ENCODE measurements at regions not wholly inside any gene's neighbourhood (a gene's known extent, or its start where the extent isn't known, plus 50 kb on each side); places are given as distances from the start of the nearest gene placed in this dataset.

- Histone ChIP-seq H3K9me3 (ENCODE audit: low read depth, low read length, poor library complexity, severe bottlenecking) (no peaks in the 10 kb centered on the region), H3K27ac (ENCODE audit: low read depth, low read length, poor library complexity, severe bottlenecking) (no peak overlapping the region), H3K27me3 (replicated peaks; ENCODE audit: insufficient read depth, low read depth, low read length, poor library complexity) (peaks cover 8% of the 10 kb centered on the region), H3K4me1 (ENCODE audit: insufficient read depth, low read length, poor library complexity, severe bottlenecking) (no peaks in the 10 kb centered on the region), H3K36me3 (ENCODE audit: insufficient read depth, low read length, poor library complexity, severe bottlenecking) (no peaks in the 10 kb centered on the region), H3K4me3 (ENCODE audit: low read depth, low read length, poor library complexity, severe bottlenecking) (no peak overlapping the region)
- TF ChIP-seq EZH2 (IDR thresholded peaks at IDR 0.05; ENCODE audit: borderline replicate concordance, low read depth, low read length, poor library complexity, severe bottlenecking): no peak
- TF ChIP-seq CTCF (conservative IDR thresholded peaks at IDR 0.05; ENCODE audit: low read depth, low read length): no peak
- ChIA-PET POLR2A (ENCODE audit: low non-redundant PET) (no interaction called here), CTCF (no interaction called here)
- DNase-seq (ENCODE audit: low spot score): peak; percentile 2
- no TSS peak for BruUV-seq (replicated peaks)
- intact Hi-C loops (cut with micrococcal nuclease; ENCODE audit: unreplicated experiment): no loop called here
Observed at GRCh38 chr3:137511655-137512054, 252.5 kb upstream of the SOX14 start.

- Histone ChIP-seq H3K27me3 (replicated peaks; ENCODE audit: insufficient read depth, low read depth, low read length, poor library complexity) (peaks cover 3% of the 10 kb centered on the region), H3K4me3 (ENCODE audit: low read depth, low read length, poor library complexity, severe bottlenecking) (no peak overlapping the region), H3K36me3 (ENCODE audit: insufficient read depth, low read length, poor library complexity, severe bottlenecking) (no peaks in the 10 kb centered on the region), H3K27ac (ENCODE audit: low read depth, low read length, poor library complexity, severe bottlenecking) (no peak overlapping the region), H3K9me3 (ENCODE audit: low read depth, low read length, poor library complexity, severe bottlenecking) (no peaks in the 10 kb centered on the region), H3K4me1 (ENCODE audit: insufficient read depth, low read length, poor library complexity, severe bottlenecking) (no peaks in the 10 kb centered on the region)
- TF ChIP-seq EZH2 (IDR thresholded peaks at IDR 0.05; ENCODE audit: borderline replicate concordance, low read depth, low read length, poor library complexity, severe bottlenecking) (no peak), CTCF (conservative IDR thresholded peaks at IDR 0.05; ENCODE audit: low read depth, low read length) (0 out of 2 replicates have a peak, but pooled peaks have one; percentile 20)
- ChIA-PET CTCF (no interaction called here), POLR2A (ENCODE audit: low non-redundant PET) (no interaction called here)
- no peak for DNase-seq (ENCODE audit: low spot score)
- no TSS peak for BruUV-seq (replicated peaks)
- intact Hi-C loops (cut with micrococcal nuclease; ENCODE audit: unreplicated experiment): no loop called here
Observed at GRCh38 chr3:137514853-137515252, 249.3 kb upstream of the SOX14 start.

- CTCF ChIA-PET: no interaction called here
- Histone ChIP-seq H3K27ac (ENCODE audit: low read depth, low read length, poor library complexity, severe bottlenecking) (no peak overlapping the region), H3K4me1 (ENCODE audit: insufficient read depth, low read length, poor library complexity, severe bottlenecking) (no peaks in the 10 kb centered on the region), H3K36me3 (ENCODE audit: insufficient read depth, low read length, poor library complexity, severe bottlenecking) (no peaks in the 10 kb centered on the region), H3K9me3 (ENCODE audit: low read depth, low read length, poor library complexity, severe bottlenecking) (no peaks in the 10 kb centered on the region), H3K4me3 (ENCODE audit: low read depth, low read length, poor library complexity, severe bottlenecking) (no peak overlapping the region), H3K27me3 (replicated peaks; ENCODE audit: insufficient read depth, low read depth, low read length, poor library complexity) (peaks cover 3% of the 10 kb centered on the region)
- POLR2A ChIA-PET (ENCODE audit: low non-redundant PET): no interaction called here
- BruUV-seq (replicated peaks): no TSS peak
- intact Hi-C loops (cut with micrococcal nuclease; ENCODE audit: unreplicated experiment): no loop called here
- no peak for DNase-seq (ENCODE audit: low spot score)
- TF ChIP-seq EZH2 (IDR thresholded peaks at IDR 0.05; ENCODE audit: borderline replicate concordance, low read depth, low read length, poor library complexity, severe bottlenecking): no peak
Observed at GRCh38 chr3:137519602-137520001, 244.5 kb upstream of the SOX14 start.

GRCh38 chr3:137524751-137525150 is 239.4 kb upstream of the SOX14 start:
- no TSS peak for BruUV-seq (replicated peaks)
- Histone ChIP-seq H3K27me3 (replicated peaks; ENCODE audit: insufficient read depth, low read depth, low read length, poor library complexity) (peaks cover 7% of the 10 kb centered on the region), H3K36me3 (ENCODE audit: insufficient read depth, low read length, poor library complexity, severe bottlenecking) (no peaks in the 10 kb centered on the region), H3K4me3 (ENCODE audit: low read depth, low read length, poor library complexity, severe bottlenecking) (no peak overlapping the region), H3K27ac (ENCODE audit: low read depth, low read length, poor library complexity, severe bottlenecking) (no peak overlapping the region), H3K9me3 (ENCODE audit: low read depth, low read length, poor library complexity, severe bottlenecking) (no peaks in the 10 kb centered on the region), H3K4me1 (ENCODE audit: insufficient read depth, low read length, poor library complexity, severe bottlenecking) (no peaks in the 10 kb centered on the region)
- ChIA-PET CTCF (no interaction called here), POLR2A (ENCODE audit: low non-redundant PET) (no interaction called here)
- intact Hi-C loops (cut with micrococcal nuclease; ENCODE audit: unreplicated experiment): no loop called here
- DNase-seq (ENCODE audit: low spot score): no peak
- TF ChIP-seq EZH2 (IDR thresholded peaks at IDR 0.05; ENCODE audit: borderline replicate concordance, low read depth, low read length, poor library complexity, severe bottlenecking) (no peak), CTCF (conservative IDR thresholded peaks at IDR 0.05; ENCODE audit: low read depth, low read length) (no peak)

Measured in A673 (cell line).